ENCODE measurements at regions not wholly inside any gene's neighbourhood (a gene's known extent, or its start where the extent isn't known, plus 50 kb on each side); places are given as distances from the start of the nearest gene placed in this dataset.

- TF ChIP-seq CTCF (IDR thresholded peaks at IDR 0.05; ENCODE audit: insufficient read depth, low read length), result no peak
- no peak for TF ChIP-seq REST (IDR thresholded peaks at IDR 0.05; ENCODE audit: insufficient replicate concordance, low read depth)
Observed at GRCh38 chr1:58895082-58895481, 111.2 kb upstream of the JUN start.

All from HL-60 (cell line).